ENCODE measurements at regions not wholly inside any gene's neighbourhood (a gene's known extent, or its start where the extent isn't known, plus 50 kb on each side); places are given as distances from the start of the nearest gene placed in this dataset.

GRCh38 chrX:11934089-11934488 lies 176.1 kb downstream of the MSL3 start:
- TF ChIP-seq POLR2AphosphoS5 (IDR thresholded peaks at IDR 0.05) (no peak), POLR2A (IDR thresholded peaks at IDR 0.05) (no peak), CTCF (IDR thresholded peaks at IDR 0.05) (no peak)

Measured in transverse colon (tissue), 4 donors.